Loucy (cell line): ENCODE measurements at regions not wholly inside any gene's neighbourhood (a gene's known extent, or its start where the extent isn't known, plus 50 kb on each side); places are given as distances from the start of the nearest gene placed in this dataset.

Experiments
- EZH2phosphoT487 ChIP-seq: fragments of 200-600 bp; IDR thresholded peaks from 2 replicates; pipeline ENCODE4 v1.6.1; 2018; ENCODE audit warnings: antibody characterized with exemption, mild to moderate bottlenecking, moderate library complexity, borderline replicate concordance
- TF ChIP-seq, protein P1 (sequence below): fragments of 200-600 bp; sonication (generic); conservative IDR thresholded peaks from 2 replicates; pipeline ENCODE4 v1.5.1; 2014; ENCODE audit warnings: mild to moderate bottlenecking, antibody characterized with exemption, low read length

DNA sequence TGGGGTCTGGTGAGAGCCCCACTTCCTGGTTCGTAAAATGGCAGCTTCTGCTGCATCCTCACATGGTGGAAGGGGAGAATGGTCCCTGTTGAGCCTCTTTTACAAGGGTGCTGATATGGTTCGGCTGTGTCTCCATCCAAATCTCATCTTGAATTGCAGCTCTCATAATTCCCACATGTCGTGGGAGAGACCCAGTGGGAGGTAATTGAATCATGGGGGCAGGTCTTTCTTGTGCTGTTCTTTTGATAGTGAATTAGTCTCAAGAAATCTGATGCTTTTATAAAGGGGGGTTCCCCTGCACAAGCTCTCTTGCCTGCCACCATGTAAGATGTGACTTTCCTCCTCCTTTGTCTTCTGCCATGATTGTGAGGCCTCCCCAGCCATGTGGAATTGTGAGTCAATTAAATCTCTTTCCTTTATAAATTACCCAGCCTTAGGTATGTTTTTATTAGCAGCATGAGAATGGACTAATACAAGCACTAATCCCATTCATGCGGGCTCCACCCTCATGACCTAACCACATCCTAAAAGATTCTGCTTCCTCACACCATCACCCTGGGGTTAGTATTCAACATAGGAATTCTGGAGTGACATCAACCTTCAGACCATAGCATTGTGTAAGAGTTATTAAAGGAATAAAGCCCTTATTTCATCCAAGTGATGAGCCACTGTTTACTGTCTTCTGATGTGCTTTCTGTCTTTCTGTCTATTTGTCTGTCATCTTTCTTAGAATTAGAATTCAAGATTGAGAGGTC, 159.0 kb upstream of the IRS2 start:
- TF ChIP-seq, protein P1, sequence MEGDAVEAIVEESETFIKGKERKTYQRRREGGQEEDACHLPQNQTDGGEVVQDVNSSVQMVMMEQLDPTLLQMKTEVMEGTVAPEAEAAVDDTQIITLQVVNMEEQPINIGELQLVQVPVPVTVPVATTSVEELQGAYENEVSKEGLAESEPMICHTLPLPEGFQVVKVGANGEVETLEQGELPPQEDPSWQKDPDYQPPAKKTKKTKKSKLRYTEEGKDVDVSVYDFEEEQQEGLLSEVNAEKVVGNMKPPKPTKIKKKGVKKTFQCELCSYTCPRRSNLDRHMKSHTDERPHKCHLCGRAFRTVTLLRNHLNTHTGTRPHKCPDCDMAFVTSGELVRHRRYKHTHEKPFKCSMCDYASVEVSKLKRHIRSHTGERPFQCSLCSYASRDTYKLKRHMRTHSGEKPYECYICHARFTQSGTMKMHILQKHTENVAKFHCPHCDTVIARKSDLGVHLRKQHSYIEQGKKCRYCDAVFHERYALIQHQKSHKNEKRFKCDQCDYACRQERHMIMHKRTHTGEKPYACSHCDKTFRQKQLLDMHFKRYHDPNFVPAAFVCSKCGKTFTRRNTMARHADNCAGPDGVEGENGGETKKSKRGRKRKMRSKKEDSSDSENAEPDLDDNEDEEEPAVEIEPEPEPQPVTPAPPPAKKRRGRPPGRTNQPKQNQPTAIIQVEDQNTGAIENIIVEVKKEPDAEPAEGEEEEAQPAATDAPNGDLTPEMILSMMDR, result no peak
- no peak for TF ChIP-seq EZH2phosphoT487
